ENCODE measurements at regions not wholly inside any gene's neighbourhood (a gene's known extent, or its start where the extent isn't known, plus 50 kb on each side); places are given as distances from the start of the nearest gene placed in this dataset.

GRCh38 chr14:36021030-36021422, 155.5 kb downstream of the PTCSC3 start:
- no peaks in the 10 kb centered on the region for H3K9me3 ChIP-seq (ENCODE audit: control insufficient read depth, insufficient read depth, low read depth, low read length)
- H4K20me1 ChIP-seq (ENCODE audit: control insufficient read depth, extremely low read depth, insufficient read depth, low read length) = no peaks in the 10 kb centered on the region
- no peaks in the 10 kb centered on the region for H3K4me1 ChIP-seq (ENCODE audit: control insufficient read depth, extremely low read depth, insufficient read depth, low read length)
- no peak overlapping the region for H3K27ac ChIP-seq (ENCODE audit: insufficient read depth, low read length)
- TF ChIP-seq EZH2 (IDR thresholded peaks at IDR 0.05; ENCODE audit: low read length, missing control alignments) = no peak
- TF ChIP-seq, protein P1, sequence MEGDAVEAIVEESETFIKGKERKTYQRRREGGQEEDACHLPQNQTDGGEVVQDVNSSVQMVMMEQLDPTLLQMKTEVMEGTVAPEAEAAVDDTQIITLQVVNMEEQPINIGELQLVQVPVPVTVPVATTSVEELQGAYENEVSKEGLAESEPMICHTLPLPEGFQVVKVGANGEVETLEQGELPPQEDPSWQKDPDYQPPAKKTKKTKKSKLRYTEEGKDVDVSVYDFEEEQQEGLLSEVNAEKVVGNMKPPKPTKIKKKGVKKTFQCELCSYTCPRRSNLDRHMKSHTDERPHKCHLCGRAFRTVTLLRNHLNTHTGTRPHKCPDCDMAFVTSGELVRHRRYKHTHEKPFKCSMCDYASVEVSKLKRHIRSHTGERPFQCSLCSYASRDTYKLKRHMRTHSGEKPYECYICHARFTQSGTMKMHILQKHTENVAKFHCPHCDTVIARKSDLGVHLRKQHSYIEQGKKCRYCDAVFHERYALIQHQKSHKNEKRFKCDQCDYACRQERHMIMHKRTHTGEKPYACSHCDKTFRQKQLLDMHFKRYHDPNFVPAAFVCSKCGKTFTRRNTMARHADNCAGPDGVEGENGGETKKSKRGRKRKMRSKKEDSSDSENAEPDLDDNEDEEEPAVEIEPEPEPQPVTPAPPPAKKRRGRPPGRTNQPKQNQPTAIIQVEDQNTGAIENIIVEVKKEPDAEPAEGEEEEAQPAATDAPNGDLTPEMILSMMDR (conservative IDR thresholded peaks at IDR 0.05 in 1 of 2, IDR thresholded peaks at IDR 0.05 in 1 of 2; ENCODE audit: low read depth in 1 of 2, low read length in 2 of 2) = no peak
- no peak overlapping the region for H3K4me3 ChIP-seq (replicated peaks in 1 of 4; ENCODE audit: control extremely low read depth in 1 of 4, insufficient read depth in 1 of 4, low read depth in 3 of 4, low read length in 4 of 4)
- H3K79me2 ChIP-seq (ENCODE audit: control insufficient read depth, insufficient read depth, low read length) = no peaks in the 10 kb centered on the region
- DNase-seq (ENCODE audit: low read depth in 2 of 2) = no peak
- no peaks in the 10 kb centered on the region for H3K36me3 ChIP-seq (ENCODE audit: control insufficient read depth, insufficient read depth, low read length)
- H3K9ac ChIP-seq (ENCODE audit: insufficient read depth, low read length) = no peak overlapping the region
- no peak overlapping the region for H2AFZ ChIP-seq (ENCODE audit: low read length)
- peaks cover 2% of the 10 kb centered on the region for H3K27me3 ChIP-seq (ENCODE audit: control insufficient read depth, insufficient read depth, low read length)
- H3K4me2 ChIP-seq (ENCODE audit: extremely low read depth, insufficient read depth, low read length) = no peak overlapping the region

DNA sequence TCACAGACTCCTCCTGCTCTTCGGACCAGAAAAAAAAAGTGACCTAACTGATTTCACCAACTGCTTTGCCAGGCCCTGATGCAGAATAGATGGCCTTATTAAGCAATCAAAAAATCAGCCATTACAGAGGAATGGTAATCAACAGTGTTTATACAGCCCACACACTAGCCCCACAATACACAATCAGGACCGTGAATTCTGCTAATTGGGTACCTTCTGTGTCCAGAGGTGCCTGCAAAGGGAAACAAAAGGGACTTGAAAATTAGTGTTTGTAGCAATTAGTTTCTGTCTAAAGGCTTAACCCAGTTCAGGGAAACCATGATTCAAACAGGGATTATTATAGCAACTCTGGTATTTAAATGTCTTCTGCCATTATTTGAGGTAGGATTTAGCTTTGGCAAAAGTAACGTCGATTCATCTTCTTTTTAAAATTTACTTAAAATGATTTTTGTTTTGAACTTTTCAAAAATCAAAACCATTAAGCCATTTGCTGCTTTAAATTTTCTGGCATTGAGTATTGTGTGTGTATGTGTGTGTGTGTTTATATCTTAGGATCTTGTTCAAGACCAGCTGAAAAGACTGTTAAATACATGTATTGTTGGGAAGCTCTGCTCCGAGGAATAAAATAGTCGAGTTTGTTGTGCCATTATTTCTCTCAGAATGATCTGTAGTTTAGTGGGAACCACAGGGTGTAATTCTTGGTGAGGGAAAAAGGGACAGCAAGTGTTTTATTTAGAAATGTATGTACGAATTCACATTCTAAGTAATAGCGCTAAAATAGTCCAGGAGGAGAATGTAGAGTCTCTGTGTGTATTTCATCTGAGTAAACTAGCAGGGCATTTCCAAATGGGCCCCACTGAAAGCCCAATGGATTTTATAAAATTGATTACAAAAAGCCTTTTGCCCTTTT, 156.1 kb downstream of the PTCSC3 start:
- Histone ChIP-seq H3K27ac (ENCODE audit: insufficient read depth, low read length) (no peak overlapping the region), H3K4me2 (ENCODE audit: extremely low read depth, insufficient read depth, low read length) (no peak overlapping the region), H3K9ac (ENCODE audit: insufficient read depth, low read length) (no peak overlapping the region), H3K79me2 (ENCODE audit: control insufficient read depth, insufficient read depth, low read length) (no peaks in the 10 kb centered on the region), H3K36me3 (ENCODE audit: control insufficient read depth, insufficient read depth, low read length) (no peaks in the 10 kb centered on the region), H3K4me1 (ENCODE audit: control insufficient read depth, extremely low read depth, insufficient read depth, low read length) (no peaks in the 10 kb centered on the region), H2AFZ (ENCODE audit: low read length) (no peak overlapping the region), H3K9me3 (ENCODE audit: control insufficient read depth, insufficient read depth, low read depth, low read length) (no peaks in the 10 kb centered on the region), H3K27me3 (ENCODE audit: control insufficient read depth, insufficient read depth, low read length) (peaks cover 2% of the 10 kb centered on the region), H3K4me3 (replicated peaks in 1 of 4; ENCODE audit: control extremely low read depth in 1 of 4, insufficient read depth in 1 of 4, low read depth in 3 of 4, low read length in 4 of 4) (no peak overlapping the region), H4K20me1 (ENCODE audit: control insufficient read depth, extremely low read depth, insufficient read depth, low read length) (no peaks in the 10 kb centered on the region)
- DNase-seq (ENCODE audit: low read depth in 2 of 2) = no peak
- no peak for TF ChIP-seq EZH2 (IDR thresholded peaks at IDR 0.05; ENCODE audit: low read length, missing control alignments)
- TF ChIP-seq, protein P1 (conservative IDR thresholded peaks at IDR 0.05 in 1 of 2, IDR thresholded peaks at IDR 0.05 in 1 of 2; ENCODE audit: low read depth in 1 of 2, low read length in 2 of 2) = no peak

GRCh38 chr14:36019126-36019525, 157.4 kb downstream of the PTCSC3 start:
- H3K4me1 ChIP-seq (ENCODE audit: control insufficient read depth, extremely low read depth, insufficient read depth, low read length) = no peaks in the 10 kb centered on the region
- no peak overlapping the region for H3K4me3 ChIP-seq (replicated peaks in 1 of 4; ENCODE audit: control extremely low read depth in 1 of 4, insufficient read depth in 1 of 4, low read depth in 3 of 4, low read length in 4 of 4)
- H3K27ac ChIP-seq (ENCODE audit: insufficient read depth, low read length) = no peak overlapping the region
- H3K79me2 ChIP-seq (ENCODE audit: control insufficient read depth, insufficient read depth, low read length) = no peaks in the 10 kb centered on the region
- H3K36me3 ChIP-seq (ENCODE audit: control insufficient read depth, insufficient read depth, low read length) = no peaks in the 10 kb centered on the region
- H2AFZ ChIP-seq (ENCODE audit: low read length) = no peak overlapping the region
- H3K9ac ChIP-seq (ENCODE audit: insufficient read depth, low read length) = no peak overlapping the region
- DNase-seq (ENCODE audit: low read depth in 2 of 2) = peak in 1 of 2 donors; percentile 54
- H3K27me3 ChIP-seq (ENCODE audit: control insufficient read depth, insufficient read depth, low read length) = peaks cover 2% of the 10 kb centered on the region
- H3K9me3 ChIP-seq (ENCODE audit: control insufficient read depth, insufficient read depth, low read depth, low read length) = no peaks in the 10 kb centered on the region
- H4K20me1 ChIP-seq (ENCODE audit: control insufficient read depth, extremely low read depth, insufficient read depth, low read length) = no peaks in the 10 kb centered on the region
- H3K4me2 ChIP-seq (ENCODE audit: extremely low read depth, insufficient read depth, low read length) = no peak overlapping the region
- TF ChIP-seq, protein P1 (conservative IDR thresholded peaks at IDR 0.05 in 1 of 2, IDR thresholded peaks at IDR 0.05 in 1 of 2; ENCODE audit: low read depth in 1 of 2, low read length in 2 of 2) = no peak
- TF ChIP-seq EZH2 (IDR thresholded peaks at IDR 0.05; ENCODE audit: low read length, missing control alignments) = no peak

All from fibroblast of lung (primary cell).